ENCODE measurements at regions not wholly inside any gene's neighbourhood (a gene's known extent, or its start where the extent isn't known, plus 50 kb on each side); places are given as distances from the start of the nearest gene placed in this dataset.

- DNase-seq (ENCODE audit: low spot score) = no peak
- TF ChIP-seq CTCF (IDR thresholded peaks at IDR 0.05; ENCODE audit: extremely low read depth, missing control alignments) = no peak
These were observed 276.8 kb downstream of the GAS1 start for GRCh38 chr9:86670536-86670935.

GRCh38 chr9:86670076-86670475 lies 277.2 kb downstream of the GAS1 start:
- no peak for DNase-seq (ENCODE audit: low spot score)
- no peak for TF ChIP-seq CTCF (IDR thresholded peaks at IDR 0.05; ENCODE audit: extremely low read depth, missing control alignments)

- no peak for TF ChIP-seq CTCF (IDR thresholded peaks at IDR 0.05; ENCODE audit: extremely low read depth, missing control alignments)
- DNase-seq (ENCODE audit: low spot score) = no peak
These were observed 277.9 kb downstream of the GAS1 start for GRCh38 chr9:86669422-86669821.

DNA sequence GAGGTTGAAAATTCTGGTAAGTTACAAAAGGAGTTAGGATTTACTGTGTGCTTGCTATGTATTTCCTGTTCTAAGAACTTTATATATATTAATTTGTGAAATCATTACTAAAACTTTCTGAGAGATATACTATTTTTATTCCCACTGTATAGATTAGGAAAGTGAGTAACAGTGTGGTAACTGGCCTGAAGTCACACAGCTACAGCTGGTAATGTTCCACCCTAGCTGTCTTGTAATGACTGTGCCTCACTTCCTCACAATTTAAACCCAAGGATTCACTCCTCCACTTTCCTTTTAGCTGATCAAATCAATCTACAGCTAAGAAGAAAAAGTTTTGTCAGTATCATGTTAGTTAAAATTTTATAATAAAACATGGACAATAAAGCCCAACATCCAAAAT lies 278.8 kb downstream of the GAS1 start:
- TF ChIP-seq CTCF (IDR thresholded peaks at IDR 0.05; ENCODE audit: extremely low read depth, missing control alignments) = no peak
- no peak for DNase-seq (ENCODE audit: low spot score)

DNA sequence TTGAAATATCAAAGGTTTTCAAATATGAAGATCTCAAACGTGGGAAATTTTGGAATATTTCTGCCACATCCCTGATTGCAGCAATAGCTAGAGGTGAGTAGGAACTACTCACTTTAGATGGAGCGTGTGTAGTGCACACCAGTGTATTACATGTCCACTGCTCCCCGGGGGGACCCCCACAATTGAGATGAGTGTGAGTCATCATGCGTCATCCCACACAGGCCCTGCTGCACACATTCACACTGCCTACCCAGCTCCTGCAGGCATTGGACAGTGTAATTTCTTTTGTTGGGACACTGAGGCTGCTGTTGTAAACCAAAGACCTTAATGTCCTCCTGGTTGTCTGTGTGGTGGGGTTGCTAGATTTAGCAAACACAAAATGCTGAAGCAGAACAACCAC lies 280.0 kb downstream of the GAS1 start:
- DNase-seq (ENCODE audit: low spot score) = no peak
- TF ChIP-seq CTCF (IDR thresholded peaks at IDR 0.05; ENCODE audit: extremely low read depth, missing control alignments) = no peak

DNA sequence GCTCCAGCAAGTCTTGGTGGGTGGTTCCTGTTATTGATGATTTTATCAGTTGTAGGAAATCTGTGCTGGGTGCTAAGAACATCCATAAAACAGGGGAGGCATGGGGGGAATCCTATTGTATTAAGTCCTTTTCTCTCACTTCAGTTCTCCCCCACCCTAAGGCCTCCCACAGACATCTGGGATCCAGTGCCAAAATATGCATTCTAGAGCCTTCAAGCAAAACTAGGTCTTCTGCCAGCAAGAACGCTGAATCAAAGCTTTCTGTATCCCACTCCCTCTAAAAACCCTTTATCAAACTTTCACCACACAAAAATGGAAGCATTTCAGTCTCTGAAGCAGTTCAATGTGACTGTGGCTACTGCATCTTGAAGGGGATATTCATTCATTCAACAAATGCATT lies 281.9 kb downstream of the GAS1 start:
- DNase-seq (ENCODE audit: low spot score) = no peak
- TF ChIP-seq CTCF (IDR thresholded peaks at IDR 0.05; ENCODE audit: extremely low read depth, missing control alignments) = no peak

- no peak for DNase-seq (ENCODE audit: low spot score)
- no peak for TF ChIP-seq CTCF (IDR thresholded peaks at IDR 0.05; ENCODE audit: extremely low read depth, missing control alignments)
These were observed 282.7 kb downstream of the GAS1 start for GRCh38 chr9:86664603-86665002.

All from GM20000 (cell line).